ENCODE measurements at regions not wholly inside any gene's neighbourhood (a gene's known extent, or its start where the extent isn't known, plus 50 kb on each side); places are given as distances from the start of the nearest gene placed in this dataset.

GRCh38 chr5:6029811-6030271 lies 348.5 kb downstream of the MED10 start:
- H3K23ac ChIP-seq (ENCODE audit: low read length) = no peak overlapping the region
- no peaks in the 10 kb centered on the region for H3K79me1 ChIP-seq (ENCODE audit: low read length)
- H2AK5ac ChIP-seq (ENCODE audit: low read length) = no peak overlapping the region
- no peak overlapping the region for H3K9ac ChIP-seq (ENCODE audit: low read length)
- H3K27me3 ChIP-seq (ENCODE audit: insufficient read depth, low read length, poor library complexity) = no peaks in the 10 kb centered on the region
- H4K5ac ChIP-seq (ENCODE audit: low read length) = no peak overlapping the region
- no peak for DNase-seq
- no peak overlapping the region for H4K8ac ChIP-seq (ENCODE audit: low read depth, low read length)
- WGBS (ENCODE audit: extremely low coverage, insufficient coverage, low lambda C conversion rate) = no CpG with 5 or more reads among the region's 7 CpGs
- H3K79me2 ChIP-seq (ENCODE audit: control insufficient read depth, insufficient read depth, low read length) = no peaks in the 10 kb centered on the region
- H3K4me2 ChIP-seq (ENCODE audit: low read length) = no peak overlapping the region
- no peak overlapping the region for H2BK120ac ChIP-seq (ENCODE audit: low read depth, low read length)
- no peaks in the 10 kb centered on the region for H3K36me3 ChIP-seq (ENCODE audit: control insufficient read depth, insufficient read depth, low read length)
- no peak overlapping the region for H3K4me3 ChIP-seq (ENCODE audit: low read length)
- no peak overlapping the region for H2BK5ac ChIP-seq (ENCODE audit: low read length)
- no peak overlapping the region for H3K18ac ChIP-seq (ENCODE audit: low read length)
- no peak overlapping the region for H2BK15ac ChIP-seq (replicated peaks; ENCODE audit: low read depth)
- H3K27ac ChIP-seq (ENCODE audit: low read depth, low read length) = no peak overlapping the region
- H3K4ac ChIP-seq (ENCODE audit: low read depth, low read length) = no peak overlapping the region
- H3K4me1 ChIP-seq (ENCODE audit: control insufficient read depth, low read depth, low read length) = no peaks in the 10 kb centered on the region
- no peak overlapping the region for H3K56ac ChIP-seq (ENCODE audit: low read length)

DNA sequence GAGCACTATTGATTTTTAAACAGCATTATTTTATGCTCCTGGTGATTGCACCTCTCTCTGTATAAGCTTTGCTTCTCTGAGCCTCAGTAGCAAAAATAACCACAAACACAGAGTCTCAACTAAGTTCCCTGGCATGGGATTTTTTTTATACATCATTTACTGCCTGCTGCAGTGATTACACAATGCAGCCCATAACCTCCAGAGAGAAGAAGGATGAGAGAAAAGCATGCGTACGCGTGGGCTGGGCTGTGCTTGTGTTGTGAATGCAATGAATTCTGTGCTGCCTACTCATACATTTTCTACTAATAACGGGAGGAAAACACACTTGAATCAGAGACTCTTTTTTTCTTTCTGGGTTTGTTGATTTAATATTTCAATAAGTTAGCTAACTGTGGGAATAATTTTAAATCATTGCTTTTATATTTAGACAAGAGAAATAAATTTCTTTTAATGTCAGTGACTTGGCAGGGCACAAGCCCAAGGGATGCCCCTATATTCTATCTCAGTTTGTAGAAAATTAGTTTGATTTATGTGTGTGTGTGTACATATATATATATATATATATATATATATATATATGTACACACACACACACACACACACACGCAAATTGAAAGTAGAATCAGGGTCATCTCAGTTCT lies 351.5 kb downstream of the MED10 start:
- no peak overlapping the region for H3K9ac ChIP-seq (ENCODE audit: low read length)
- no peaks in the 10 kb centered on the region for H3K79me1 ChIP-seq (ENCODE audit: low read length)

DNA sequence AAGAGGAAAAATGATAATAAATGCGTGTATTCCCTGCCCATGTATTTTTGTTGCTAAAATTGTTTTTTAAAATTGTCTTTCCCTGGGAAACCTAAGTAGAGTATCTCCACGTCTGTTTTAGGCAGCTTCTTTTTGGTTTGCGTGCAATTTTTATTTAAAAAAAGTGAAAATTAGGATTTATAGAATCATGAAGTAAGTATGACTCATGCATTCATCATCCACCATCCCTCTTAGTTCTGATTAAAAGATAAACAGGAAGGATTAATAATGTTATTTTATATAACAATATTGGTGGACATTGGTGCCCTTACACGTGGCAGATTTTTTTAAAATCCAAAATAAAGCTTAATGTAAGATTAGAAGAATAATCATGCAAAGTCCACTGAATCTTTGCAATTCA lies 358.7 kb downstream of the MED10 start:
- no peak overlapping the region for H4K5ac ChIP-seq (ENCODE audit: low read length)
- H2AK5ac ChIP-seq (ENCODE audit: low read length) = no peak overlapping the region
- no peak overlapping the region for H2BK5ac ChIP-seq (ENCODE audit: low read length)
- no peak overlapping the region for H3K23ac ChIP-seq (ENCODE audit: low read length)
- H3K56ac ChIP-seq (ENCODE audit: low read length) = no peak overlapping the region
- no CpG with 5 or more reads among the region's 4 CpGs for WGBS (ENCODE audit: extremely low coverage, insufficient coverage, low lambda C conversion rate)
- no peak overlapping the region for H4K8ac ChIP-seq (ENCODE audit: low read depth, low read length)
- no peak overlapping the region for H2BK15ac ChIP-seq (replicated peaks; ENCODE audit: low read depth)
- H3K4ac ChIP-seq (ENCODE audit: low read depth, low read length) = no peak overlapping the region
- H3K79me2 ChIP-seq (ENCODE audit: control insufficient read depth, insufficient read depth, low read length) = no peaks in the 10 kb centered on the region
- no peaks in the 10 kb centered on the region for H3K79me1 ChIP-seq (ENCODE audit: low read length)
- DNase-seq = no peak
- H3K27ac ChIP-seq (ENCODE audit: low read depth, low read length) = no peak overlapping the region
- H3K4me1 ChIP-seq (ENCODE audit: control insufficient read depth, low read depth, low read length) = no peaks in the 10 kb centered on the region
- no peak overlapping the region for H3K4me3 ChIP-seq (ENCODE audit: low read length)
- no peaks in the 10 kb centered on the region for H3K27me3 ChIP-seq (ENCODE audit: insufficient read depth, low read length, poor library complexity)
- no peaks in the 10 kb centered on the region for H3K36me3 ChIP-seq (ENCODE audit: control insufficient read depth, insufficient read depth, low read length)
- no peak overlapping the region for H3K9ac ChIP-seq (ENCODE audit: low read length)
- H2BK120ac ChIP-seq (ENCODE audit: low read depth, low read length) = no peak overlapping the region
- H3K4me2 ChIP-seq (ENCODE audit: low read length) = no peak overlapping the region
- no peak overlapping the region for H3K18ac ChIP-seq (ENCODE audit: low read length)

More for the DNA sequence above, 351.5 kb downstream of the MED10 start:
- Histone ChIP-seq H4K5ac (ENCODE audit: low read length) (no peak overlapping the region), H3K4me1 (ENCODE audit: control insufficient read depth, low read depth, low read length) (no peaks in the 10 kb centered on the region), H3K23ac (ENCODE audit: low read length) (no peak overlapping the region), H3K4me3 (ENCODE audit: low read length) (no peak overlapping the region), H3K18ac (ENCODE audit: low read length) (no peak overlapping the region), H3K27ac (ENCODE audit: low read depth, low read length) (no peak overlapping the region), H3K36me3 (ENCODE audit: control insufficient read depth, insufficient read depth, low read length) (no peaks in the 10 kb centered on the region), H3K27me3 (ENCODE audit: insufficient read depth, low read length, poor library complexity) (no peaks in the 10 kb centered on the region), H3K4me2 (ENCODE audit: low read length) (no peak overlapping the region), H3K4ac (ENCODE audit: low read depth, low read length) (no peak overlapping the region), H2BK120ac (ENCODE audit: low read depth, low read length) (no peak overlapping the region), H3K79me2 (ENCODE audit: control insufficient read depth, insufficient read depth, low read length) (no peaks in the 10 kb centered on the region), H2BK15ac (replicated peaks; ENCODE audit: low read depth) (no peak overlapping the region), H2BK5ac (ENCODE audit: low read length) (no peak overlapping the region), H2AK5ac (ENCODE audit: low read length) (no peak overlapping the region), H3K56ac (ENCODE audit: low read length) (no peak overlapping the region), H4K8ac (ENCODE audit: low read depth, low read length) (no peak overlapping the region)
- no CpG with 5 or more reads among the region's 5 CpGs for WGBS (ENCODE audit: extremely low coverage, insufficient coverage, low lambda C conversion rate)
- no peak for DNase-seq

DNA sequence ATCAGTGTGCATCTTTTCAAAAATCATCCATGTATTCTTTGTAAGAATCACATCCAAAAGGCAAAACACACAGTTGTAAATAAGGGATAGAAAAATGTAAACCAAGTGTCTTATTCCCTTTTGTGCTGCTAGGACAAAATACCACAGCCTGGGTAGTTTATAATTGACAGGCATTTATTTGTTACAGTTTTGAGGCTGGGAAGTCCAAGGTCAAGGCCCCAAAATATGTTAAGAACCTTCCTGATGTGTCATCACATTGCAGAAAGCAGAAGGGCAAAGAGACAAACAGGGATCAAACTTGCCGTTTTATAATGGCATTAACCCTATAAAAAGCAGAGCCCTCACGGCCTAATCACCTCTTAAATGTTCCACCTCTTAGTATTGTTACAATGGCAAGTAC lies 364.8 kb downstream of the MED10 start:
- H3K27ac ChIP-seq (ENCODE audit: low read depth, low read length) = no peak overlapping the region
- no peaks in the 10 kb centered on the region for H3K4me1 ChIP-seq (ENCODE audit: control insufficient read depth, low read depth, low read length)
- H2BK120ac ChIP-seq (ENCODE audit: low read depth, low read length) = no peak overlapping the region
- no peak overlapping the region for H3K4ac ChIP-seq (ENCODE audit: low read depth, low read length)
- DNase-seq = no peak
- no peaks in the 10 kb centered on the region for H3K79me1 ChIP-seq (ENCODE audit: low read length)
- no peak overlapping the region for H3K4me3 ChIP-seq (ENCODE audit: low read length)
- H2BK15ac ChIP-seq (replicated peaks; ENCODE audit: low read depth) = no peak overlapping the region
- no peak overlapping the region for H3K23ac ChIP-seq (ENCODE audit: low read length)
- H4K5ac ChIP-seq (ENCODE audit: low read length) = no peak overlapping the region
- no peaks in the 10 kb centered on the region for H3K79me2 ChIP-seq (ENCODE audit: control insufficient read depth, insufficient read depth, low read length)
- H3K18ac ChIP-seq (ENCODE audit: low read length) = no peak overlapping the region
- no peak overlapping the region for H3K9ac ChIP-seq (ENCODE audit: low read length)
- no CpG with 5 or more reads among the region's 2 CpGs for WGBS (ENCODE audit: extremely low coverage, insufficient coverage, low lambda C conversion rate)
- no peaks in the 10 kb centered on the region for H3K27me3 ChIP-seq (ENCODE audit: insufficient read depth, low read length, poor library complexity)
- H3K4me2 ChIP-seq (ENCODE audit: low read length) = no peak overlapping the region
- H2AK5ac ChIP-seq (ENCODE audit: low read length) = no peak overlapping the region
- H4K8ac ChIP-seq (ENCODE audit: low read depth, low read length) = no peak overlapping the region
- no peak overlapping the region for H3K56ac ChIP-seq (ENCODE audit: low read length)
- no peak overlapping the region for H2BK5ac ChIP-seq (ENCODE audit: low read length)
- H3K36me3 ChIP-seq (ENCODE audit: control insufficient read depth, insufficient read depth, low read length) = no peaks in the 10 kb centered on the region

DNA sequence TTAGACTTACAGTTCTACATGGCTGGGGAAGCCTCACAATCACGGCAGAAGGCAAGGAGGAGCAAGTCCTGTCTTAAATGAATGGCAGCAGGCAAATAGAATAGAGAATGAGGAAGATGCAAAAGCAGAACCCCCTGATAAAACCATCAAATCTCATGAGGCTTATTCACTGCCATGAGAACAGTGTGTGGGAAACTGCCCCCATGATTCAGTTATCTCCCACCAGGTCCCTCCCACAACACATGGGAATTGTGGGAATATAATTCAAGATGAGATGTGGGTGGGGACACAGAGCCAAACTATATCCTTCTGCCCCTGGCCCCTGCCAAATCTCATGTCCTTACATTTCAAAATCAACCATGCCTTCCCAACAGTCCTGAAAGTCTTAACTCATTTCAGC lies 367.1 kb downstream of the MED10 start:
- Histone ChIP-seq H3K4me2 (ENCODE audit: low read length) (no peak overlapping the region), H3K56ac (ENCODE audit: low read length) (no peak overlapping the region)

GRCh38 chr5:6006838-6007314 lies 371.5 kb downstream of the MED10 start:
- no CpG with 5 or more reads among the region's 9 CpGs for WGBS (ENCODE audit: extremely low coverage, insufficient coverage, low lambda C conversion rate)
- H3K27ac ChIP-seq (ENCODE audit: low read depth, low read length) = no peak overlapping the region
- H3K79me1 ChIP-seq (ENCODE audit: low read length) = no peaks in the 10 kb centered on the region
- H3K4me2 ChIP-seq (ENCODE audit: low read length) = no peak overlapping the region
- H3K4me3 ChIP-seq (ENCODE audit: low read length) = no peak overlapping the region
- H4K8ac ChIP-seq (ENCODE audit: low read depth, low read length) = no peak overlapping the region
- no peaks in the 10 kb centered on the region for H3K27me3 ChIP-seq (ENCODE audit: insufficient read depth, low read length, poor library complexity)
- H3K4ac ChIP-seq (ENCODE audit: low read depth, low read length) = no peak overlapping the region
- no peak overlapping the region for H3K18ac ChIP-seq (ENCODE audit: low read length)
- H2BK120ac ChIP-seq (ENCODE audit: low read depth, low read length) = no peak overlapping the region
- H3K36me3 ChIP-seq (ENCODE audit: control insufficient read depth, insufficient read depth, low read length) = no peaks in the 10 kb centered on the region
- no peak overlapping the region for H2AK5ac ChIP-seq (ENCODE audit: low read length)
- H3K56ac ChIP-seq (ENCODE audit: low read length) = no peak overlapping the region
- no peaks in the 10 kb centered on the region for H3K4me1 ChIP-seq (ENCODE audit: control insufficient read depth, low read depth, low read length)
- no peak overlapping the region for H3K23ac ChIP-seq (ENCODE audit: low read length)
- no peak overlapping the region for H4K5ac ChIP-seq (ENCODE audit: low read length)
- H2BK5ac ChIP-seq (ENCODE audit: low read length) = no peak overlapping the region
- no peak overlapping the region for H3K9ac ChIP-seq (ENCODE audit: low read length)
- no peak for DNase-seq
- no peak overlapping the region for H2BK15ac ChIP-seq (replicated peaks; ENCODE audit: low read depth)
- no peaks in the 10 kb centered on the region for H3K79me2 ChIP-seq (ENCODE audit: control insufficient read depth, insufficient read depth, low read length)

More for the DNA sequence above, 367.1 kb downstream of the MED10 start:
- no peak overlapping the region for H3K4me3 ChIP-seq (ENCODE audit: low read length)
- no peak overlapping the region for H2BK15ac ChIP-seq (replicated peaks; ENCODE audit: low read depth)
- DNase-seq = no peak
- H2BK5ac ChIP-seq (ENCODE audit: low read length) = no peak overlapping the region
- H4K8ac ChIP-seq (ENCODE audit: low read depth, low read length) = no peak overlapping the region
- no peaks in the 10 kb centered on the region for H3K36me3 ChIP-seq (ENCODE audit: control insufficient read depth, insufficient read depth, low read length)
- H3K23ac ChIP-seq (ENCODE audit: low read length) = no peak overlapping the region
- H3K9ac ChIP-seq (ENCODE audit: low read length) = no peak overlapping the region
- no peak overlapping the region for H2BK120ac ChIP-seq (ENCODE audit: low read depth, low read length)
- H3K79me2 ChIP-seq (ENCODE audit: control insufficient read depth, insufficient read depth, low read length) = no peaks in the 10 kb centered on the region
- WGBS (ENCODE audit: extremely low coverage, insufficient coverage, low lambda C conversion rate) = no CpG with 5 or more reads among the region's 1 CpG
- H2AK5ac ChIP-seq (ENCODE audit: low read length) = no peak overlapping the region
- H3K4me1 ChIP-seq (ENCODE audit: control insufficient read depth, low read depth, low read length) = no peaks in the 10 kb centered on the region
- no peak overlapping the region for H3K4ac ChIP-seq (ENCODE audit: low read depth, low read length)
- H3K79me1 ChIP-seq (ENCODE audit: low read length) = no peaks in the 10 kb centered on the region
- no peak overlapping the region for H4K5ac ChIP-seq (ENCODE audit: low read length)
- no peak overlapping the region for H3K27ac ChIP-seq (ENCODE audit: low read depth, low read length)
- H3K18ac ChIP-seq (ENCODE audit: low read length) = no peak overlapping the region
- H3K27me3 ChIP-seq (ENCODE audit: insufficient read depth, low read length, poor library complexity) = no peaks in the 10 kb centered on the region

All from mesendoderm (in vitro differentiated cells).